ENCODE measurements at regions not wholly inside any gene's neighbourhood (a gene's known extent, or its start where the extent isn't known, plus 50 kb on each side); places are given as distances from the start of the nearest gene placed in this dataset.

DNA sequence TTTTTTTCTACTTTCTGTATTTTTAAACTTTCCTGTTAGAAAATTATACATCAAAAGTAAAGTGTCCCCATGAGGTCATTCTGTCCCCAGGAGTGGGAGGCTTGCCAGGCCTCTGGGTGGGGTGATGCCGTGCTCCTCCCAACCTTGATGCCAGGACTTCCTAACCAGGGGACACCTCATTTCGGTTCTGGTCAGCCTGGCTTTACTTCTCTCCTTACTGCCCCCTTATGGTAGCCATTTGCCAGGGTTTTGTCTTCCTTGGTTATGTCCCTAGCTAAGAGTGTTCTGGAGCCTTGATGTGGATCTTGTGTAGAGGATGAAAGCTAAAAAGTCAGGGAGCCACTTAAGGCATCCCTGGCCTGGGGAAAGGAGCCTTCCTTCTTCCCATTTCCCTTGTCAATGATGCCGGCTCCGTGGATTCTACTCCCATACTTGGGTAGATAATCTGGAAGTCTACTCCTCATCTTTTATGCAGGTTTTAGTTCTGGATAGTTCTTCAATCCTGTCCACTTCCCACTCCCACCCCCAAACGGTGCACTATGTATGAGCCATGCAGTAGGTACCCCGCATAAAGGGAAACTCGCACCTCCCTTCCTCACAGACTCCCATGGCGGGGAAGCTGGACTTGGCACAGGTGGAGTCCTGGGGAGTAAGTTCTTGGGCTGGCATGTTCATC, 164.1 kb upstream of the SALL4 start:
- Histone ChIP-seq H3K4me1 (replicated peaks in 1 of 2) (no peaks in the 10 kb centered on the region), H3K36me3 (replicated peaks in 1 of 2) (no peaks in the 10 kb centered on the region), H3K27me3 (no peaks in the 10 kb centered on the region), H3K9me3 (replicated peaks in 1 of 3) (no peaks in the 10 kb centered on the region), H3K4me3 (no peak overlapping the region), H3K27ac (no peak overlapping the region)
- 47 to 55% (median 52%) methylated on average over 8 of the region's 8 CpGs for WGBS, 4 donors
- peak; percentile 30 to 66 (median 57) for DNase-seq
- intact Hi-C loops (cut with DNase I): no loop called here
- TF ChIP-seq, protein P1, sequence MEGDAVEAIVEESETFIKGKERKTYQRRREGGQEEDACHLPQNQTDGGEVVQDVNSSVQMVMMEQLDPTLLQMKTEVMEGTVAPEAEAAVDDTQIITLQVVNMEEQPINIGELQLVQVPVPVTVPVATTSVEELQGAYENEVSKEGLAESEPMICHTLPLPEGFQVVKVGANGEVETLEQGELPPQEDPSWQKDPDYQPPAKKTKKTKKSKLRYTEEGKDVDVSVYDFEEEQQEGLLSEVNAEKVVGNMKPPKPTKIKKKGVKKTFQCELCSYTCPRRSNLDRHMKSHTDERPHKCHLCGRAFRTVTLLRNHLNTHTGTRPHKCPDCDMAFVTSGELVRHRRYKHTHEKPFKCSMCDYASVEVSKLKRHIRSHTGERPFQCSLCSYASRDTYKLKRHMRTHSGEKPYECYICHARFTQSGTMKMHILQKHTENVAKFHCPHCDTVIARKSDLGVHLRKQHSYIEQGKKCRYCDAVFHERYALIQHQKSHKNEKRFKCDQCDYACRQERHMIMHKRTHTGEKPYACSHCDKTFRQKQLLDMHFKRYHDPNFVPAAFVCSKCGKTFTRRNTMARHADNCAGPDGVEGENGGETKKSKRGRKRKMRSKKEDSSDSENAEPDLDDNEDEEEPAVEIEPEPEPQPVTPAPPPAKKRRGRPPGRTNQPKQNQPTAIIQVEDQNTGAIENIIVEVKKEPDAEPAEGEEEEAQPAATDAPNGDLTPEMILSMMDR (IDR thresholded peaks at IDR 0.05): peak; percentile 31 to 61 (median 44)
- TF ChIP-seq POLR2A (IDR thresholded peaks at IDR 0.05): no peak

DNA sequence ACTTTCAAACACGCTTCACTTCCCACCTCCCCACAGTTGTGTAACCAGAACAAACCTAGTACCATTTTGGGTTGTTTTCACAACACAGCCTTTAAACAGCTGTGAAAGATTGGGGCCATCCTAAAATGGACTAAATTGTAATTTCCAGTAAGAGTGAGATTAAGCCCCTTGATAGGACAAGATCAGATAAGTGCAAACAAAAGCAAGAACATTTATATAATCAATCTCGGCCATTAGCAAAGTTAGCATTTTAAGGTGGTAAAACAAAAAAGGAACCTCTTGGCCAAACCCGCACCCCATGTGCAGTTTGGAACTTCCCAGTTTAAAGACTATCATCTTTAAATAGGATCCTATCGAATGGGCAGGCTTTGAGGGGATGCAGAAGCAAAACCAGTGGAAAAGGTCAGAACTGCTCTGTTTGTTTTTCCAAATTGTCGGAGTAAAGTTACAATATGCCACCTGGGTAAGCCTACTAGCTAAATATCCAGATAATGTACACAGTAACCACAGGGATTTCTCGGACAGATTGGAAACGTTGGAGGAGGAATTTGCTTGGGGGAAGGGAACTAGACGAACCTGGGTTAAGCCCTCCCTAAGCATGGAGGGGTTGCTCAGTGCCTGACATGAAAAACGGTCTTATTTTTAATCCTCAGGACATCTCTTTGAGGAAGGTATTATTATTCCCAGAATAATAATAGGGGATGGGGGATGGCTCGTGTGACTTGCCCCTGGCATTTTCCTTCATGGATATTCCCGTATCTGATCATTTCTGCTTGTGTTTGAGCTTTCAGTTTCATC, 159.8 kb upstream of the SALL4 start:
- Histone ChIP-seq H3K4me1 (replicated peaks in 1 of 2) (no peaks in the 10 kb centered on the region), H3K4me3 (no peak overlapping the region), H3K36me3 (replicated peaks in 1 of 2) (no peaks in the 10 kb centered on the region), H3K9me3 (replicated peaks in 1 of 3) (no peaks in the 10 kb centered on the region), H3K27ac (no peak overlapping the region), H3K27me3 (no peaks in the 10 kb centered on the region)
- intact Hi-C loops (cut with DNase I): no loop called here
- TF ChIP-seq, protein P1 (IDR thresholded peaks at IDR 0.05): no peak
- no peak for TF ChIP-seq POLR2A (IDR thresholded peaks at IDR 0.05)
- WGBS, 4 donors: 61 to 68% (median 63%) methylated on average over 11 of the region's 11 CpGs
- DNase-seq: no peak

DNA sequence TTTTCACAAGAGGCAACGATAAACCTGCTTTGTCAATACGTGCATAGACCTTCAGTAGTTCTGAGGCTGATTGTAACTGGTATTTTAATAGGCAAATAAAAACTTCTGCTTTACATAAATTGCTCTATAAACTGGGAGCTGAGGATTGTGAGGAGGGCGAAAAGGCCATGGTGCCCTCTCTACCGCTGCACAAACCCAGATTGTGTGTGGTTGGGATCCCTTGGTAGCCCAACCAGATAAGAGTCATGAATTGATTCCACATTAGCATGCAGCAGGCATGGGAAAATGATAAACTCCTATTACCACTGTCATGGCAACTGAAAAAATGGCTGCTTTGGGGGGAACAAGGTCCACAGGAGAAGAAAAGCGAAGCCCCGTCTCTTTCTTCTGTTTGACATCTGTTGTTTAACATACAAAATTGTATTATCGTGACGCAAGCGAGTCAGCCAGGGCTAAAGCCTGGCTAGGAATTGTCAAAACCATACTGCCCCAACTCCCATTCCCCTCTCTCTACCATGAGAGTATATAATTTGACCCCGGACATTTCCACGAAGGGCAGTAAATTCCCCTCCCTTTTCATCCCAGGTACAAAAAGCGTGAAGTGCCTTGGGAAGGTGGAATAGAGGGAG, 157.8 kb upstream of the SALL4 start:
- no peak overlapping the region for H3K4me3 ChIP-seq
- H3K9me3 ChIP-seq (replicated peaks in 1 of 3): no peaks in the 10 kb centered on the region
- H3K36me3 ChIP-seq (replicated peaks in 1 of 2): no peaks in the 10 kb centered on the region
- no peaks in the 10 kb centered on the region for H3K27me3 ChIP-seq
- WGBS, 4 donors: 88 to 93% (median 90%) methylated on average over 12 of the region's 12 CpGs
- H3K4me1 ChIP-seq (replicated peaks in 1 of 2): no peaks in the 10 kb centered on the region
- no peak for TF ChIP-seq POLR2A (IDR thresholded peaks at IDR 0.05)
- TF ChIP-seq, protein P1 (IDR thresholded peaks at IDR 0.05): no peak
- intact Hi-C loops (cut with DNase I): no loop called here
- H3K27ac ChIP-seq: no peak overlapping the region
- no peak for DNase-seq

DNA sequence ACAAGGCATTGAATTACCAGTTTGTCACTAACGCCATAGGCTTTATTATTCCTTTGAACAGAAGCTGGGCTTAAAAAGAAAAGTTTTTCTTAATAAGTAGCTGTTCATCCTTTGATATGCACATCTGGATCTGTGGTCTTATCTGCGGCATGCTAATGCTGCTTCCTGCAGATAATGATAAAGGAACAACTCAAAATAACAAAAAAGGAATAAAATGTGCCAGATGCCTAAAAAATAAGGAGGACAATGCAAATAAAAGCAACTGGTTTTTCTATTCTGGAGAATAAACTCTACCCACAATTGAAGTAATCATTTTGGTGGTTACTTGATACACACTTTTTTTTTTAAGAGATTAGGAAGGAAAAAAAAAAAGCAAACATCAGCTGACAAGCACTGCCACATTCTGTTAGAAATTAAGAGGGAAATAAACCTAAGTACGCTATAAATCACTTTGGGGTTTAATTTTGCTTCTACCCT, 156.8 kb upstream of the SALL4 start:
- TF ChIP-seq POLR2A (IDR thresholded peaks at IDR 0.05): no peak
- TF ChIP-seq, protein P1 (IDR thresholded peaks at IDR 0.05): no peak
- WGBS, 4 donors: 39 to 48% (median 45%) methylated on average over 3 of the region's 3 CpGs
- Histone ChIP-seq H3K4me3 (no peak overlapping the region), H3K27me3 (no peaks in the 10 kb centered on the region), H3K9me3 (replicated peaks in 1 of 3) (no peaks in the 10 kb centered on the region), H3K36me3 (replicated peaks in 1 of 2) (no peaks in the 10 kb centered on the region), H3K4me1 (replicated peaks in 1 of 2) (no peaks in the 10 kb centered on the region), H3K27ac (no peak overlapping the region)
- intact Hi-C loops (cut with DNase I): no loop called here
- DNase-seq: no peak

Measured in adrenal gland (tissue), 9 donors.